Activated CD4-positive, alpha-beta T cell treated with anti-CD3 and anti-CD28 coated beads for 36 hours (primary cell): ENCODE measurements at regions not wholly inside any gene's neighbourhood (a gene's known extent, or its start where the extent isn't known, plus 50 kb on each side); places are given as distances from the start of the nearest gene placed in this dataset.
"Not testable (repeated sequence)": the region's sequence is repeated elsewhere in the genome, so short reads cannot be mapped to it uniquely, and the experiment has no call there.

Experiments used
- ATAC-seq: fragments of 200-7000 bp; cut with Tn5 transposase; one replicate; pipeline ENCODE4 v1.10.0; 2021; ENCODE audit warnings: mild to moderate bottlenecking, moderate library complexity
- CTCF ChIA-PET: fragments of 350-600 bp; sonication (Branson Sonifier 250); formaldehyde crosslinking; loops from one replicate; lab custom pipeline; 2021; ENCODE audit warnings: antibody characterized with exemption; lab: Charles Lee
- POLR2A ChIA-PET: fragments of 350-600 bp; sonication (Branson Sonifier 250); formaldehyde crosslinking; loops from one replicate; lab custom pipeline; 2021; ENCODE audit warnings: antibody characterized with exemption, inconsistent platforms; lab: Charles Lee
- DNase-seq: peaks from one replicate; pipeline ENCODE4 v3.0.0-alpha.2; 2020
- H3K27ac Mint-ChIP-seq: one replicate; pipeline ENCODE4 v1.8.0; 2021; ENCODE audit warnings: mixed read lengths
- H3K27me3 Mint-ChIP-seq: one replicate; pipeline ENCODE4 v1.8.0; 2021; ENCODE audit warnings: mixed read lengths
- H3K36me3 Mint-ChIP-seq: one replicate; pipeline ENCODE4 v1.8.0; 2021; ENCODE audit warnings: low read depth, mixed read lengths
- H3K4me1 Mint-ChIP-seq: one replicate; pipeline ENCODE4 v1.8.0; 2021; ENCODE audit warnings: mixed read lengths
- H3K4me3 Mint-ChIP-seq: one replicate; pipeline ENCODE4 v1.8.0; 2021; ENCODE audit warnings: mild to moderate bottlenecking, moderate library complexity, mixed read lengths
- H3K9me3 Mint-ChIP-seq: one replicate; pipeline ENCODE4 v1.8.0; 2021; ENCODE audit warnings: low read depth, mixed read lengths
- intact Hi-C, 2 experiments: fragments of 100-400 bp; cut with DNase I in 1 of 2; cut with micrococcal nuclease in 1 of 2; formaldehyde crosslinking; loops; one replicate each; pipeline versions ENCODE4 v1.14.2 to v1.15.1; 2022 to 2024; cut with DNase I, micrococcal nuclease

- Mint-ChIP-seq H3K27ac (no peak overlapping the region), H3K27me3 (no peaks in the 10 kb centered on the region), H3K4me1 (no peaks in the 10 kb centered on the region), H3K36me3 (no peaks in the 10 kb centered on the region), H3K9me3 (no peaks in the 10 kb centered on the region), H3K4me3 (no peak overlapping the region)
- intact Hi-C loops = no loop called here
- ChIA-PET POLR2A (no interaction called here), CTCF (interaction anchor here (0.5 to 0.6 kb wide), 2 partner anchors 15 to 72 kb away, joined by 3 read pairs; no protein-coding TSS in a partner anchor)
- DNase-seq (no peak), ATAC-seq (no peak)
Observed at GRCh38 chr10:86579883-86580520, 58.4 kb upstream of the WAPL start.

GRCh38 chr10:86580521-86580891 is 58.9 kb upstream of the WAPL start:
- DNase-seq (no peak), ATAC-seq (no peak)
- Mint-ChIP-seq H3K9me3 (no peaks in the 10 kb centered on the region), H3K4me3 (no peak overlapping the region), H3K36me3 (no peaks in the 10 kb centered on the region), H3K27ac (no peak overlapping the region), H3K4me1 (peaks cover 2% of the 10 kb centered on the region), H3K27me3 (no peaks in the 10 kb centered on the region)
- CTCF ChIA-PET = interaction anchor here (0.6 kb wide), 1 partner anchor 72 kb away, joined by 3 read pairs; no protein-coding TSS in a partner anchor
- POLR2A ChIA-PET = interaction anchor here (0.6 kb wide), 1 partner anchor 181 kb away, joined by 3 read pairs; no protein-coding TSS in a partner anchor
- intact Hi-C loops = no loop called here

- Mint-ChIP-seq H3K27me3 (no peaks in the 10 kb centered on the region), H3K4me3 (no peak overlapping the region), H3K36me3 (no peaks in the 10 kb centered on the region), H3K9me3 (no peaks in the 10 kb centered on the region), H3K4me1 (peaks cover 2% of the 10 kb centered on the region), H3K27ac (no peak overlapping the region)
- ATAC-seq (peak; percentile 67), DNase-seq (peak; percentile 54)
- CTCF ChIA-PET = interaction anchor here (0.6 to 3.0 kb wide), 7 partner anchors 24 to 202 kb away, joined by 3 to 50 read pairs (median 4); no protein-coding TSS in a partner anchor
- POLR2A ChIA-PET = no interaction called here
- intact Hi-C loops = loop anchor here in 1 of 2 experiments (2.0 kb wide), 1 partner anchor 59 kb away; no protein-coding TSS in a partner anchor
Observed at GRCh38 chr10:86583983-86584382, 62.4 kb upstream of the WAPL start.

- Mint-ChIP-seq H3K4me3 (no peak overlapping the region), H3K27ac (no peak overlapping the region), H3K36me3 (no peaks in the 10 kb centered on the region), H3K4me1 (peaks cover 2% of the 10 kb centered on the region), H3K9me3 (no peaks in the 10 kb centered on the region), H3K27me3 (no peaks in the 10 kb centered on the region)
- ATAC-seq = peak; percentile 98
- ChIA-PET POLR2A (interaction anchor here (1.0 kb wide), 1 partner anchor 185 kb away, joined by 7 read pairs; no protein-coding TSS in a partner anchor), CTCF (interaction anchor here (0.5 to 3.0 kb wide), 20 partner anchors 10 to 1652 kb away, joined by 3 to 50 read pairs (median 3); no protein-coding TSS in a partner anchor)
- peak; percentile 85 for DNase-seq
- intact Hi-C loops = loop anchor here (1.0 to 5.0 kb wide), 6 partner anchors 60 to 483 kb away; partner anchors contain the start of gene WAPL (in 1 of the 2)
Observed at GRCh38 chr10:86585037-86585929, 63.7 kb upstream of the WAPL start.

- H3K27ac Mint-ChIP-seq = no peak overlapping the region
- intact Hi-C loops = loop anchor here in 1 of 2 experiments (5.0 kb wide), 2 partner anchors 324 to 484 kb away; no protein-coding TSS in a partner anchor
- ATAC-seq (no peak), DNase-seq (no peak)
- peaks cover 2% of the 10 kb centered on the region for H3K4me1 Mint-ChIP-seq
- H3K36me3 Mint-ChIP-seq = no peaks in the 10 kb centered on the region
- no peaks in the 10 kb centered on the region for H3K27me3 Mint-ChIP-seq
- H3K4me3 Mint-ChIP-seq = no peak overlapping the region
- H3K9me3 Mint-ChIP-seq = no peaks in the 10 kb centered on the region
- CTCF ChIA-PET = interaction anchor here (0.9 to 1.3 kb wide), 2 partner anchors 96 to 187 kb away, joined by 3 to 5 read pairs; no protein-coding TSS in a partner anchor
- POLR2A ChIA-PET = no interaction called here
Observed at GRCh38 chr10:86586516-86586915, 64.9 kb upstream of the WAPL start.

DNA sequence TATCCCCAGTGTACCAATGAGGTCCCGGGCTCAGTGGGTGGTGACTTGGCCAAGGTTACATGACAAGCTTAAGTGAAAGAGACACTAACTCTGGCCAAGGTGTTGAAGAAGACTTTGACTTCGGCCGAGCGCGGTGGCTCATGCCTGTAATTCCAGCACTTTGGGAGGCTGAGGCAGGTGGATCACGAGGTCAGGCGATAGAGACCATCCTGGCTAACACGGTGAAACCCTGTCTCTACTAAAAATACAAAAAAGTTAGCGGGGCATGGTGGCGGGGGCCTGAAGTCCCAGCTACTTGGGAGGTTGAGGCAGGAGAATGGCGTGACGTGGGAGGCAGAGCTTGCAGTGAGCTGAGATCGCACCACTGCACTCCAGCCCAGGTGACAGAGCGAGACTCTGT is 65.6 kb upstream of the OPN4 start:
- H3K9me3 Mint-ChIP-seq, POLR2A ChIA-PET, H3K36me3 Mint-ChIP-seq, H3K27me3 Mint-ChIP-seq, DNase-seq, H3K27ac Mint-ChIP-seq, H3K4me3 Mint-ChIP-seq, ATAC-seq, H3K4me1 Mint-ChIP-seq: not testable (repeated sequence)
- intact Hi-C loops = loop anchor here in 1 of 2 experiments (5.0 kb wide), 2 partner anchors 326 to 486 kb away; no protein-coding TSS in a partner anchor
- CTCF ChIA-PET = interaction anchor here (1.2 kb wide), 1 partner anchor 189 kb away, joined by 3 read pairs; no protein-coding TSS in a partner anchor

- Mint-ChIP-seq H3K4me1 (no peaks in the 10 kb centered on the region), H3K4me3 (no peak overlapping the region), H3K9me3 (no peaks in the 10 kb centered on the region), H3K27me3 (no peaks in the 10 kb centered on the region), H3K27ac (no peak overlapping the region), H3K36me3 (no peaks in the 10 kb centered on the region)
- ChIA-PET CTCF (no interaction called here), POLR2A (no interaction called here)
- intact Hi-C loops = no loop called here
- DNase-seq = no peak
- no peak for ATAC-seq
Observed at GRCh38 chr10:86591436-86591835, 62.9 kb upstream of the OPN4 start.

GRCh38 chr10:86592413-86592812 is 61.9 kb upstream of the OPN4 start:
- intact Hi-C loops = no loop called here
- no peak overlapping the region for H3K27ac Mint-ChIP-seq
- ChIA-PET POLR2A (no interaction called here), CTCF (interaction anchor here (0.7 kb wide), 1 partner anchor 93 kb away, joined by 4 read pairs; no protein-coding TSS in a partner anchor)
- DNase-seq (no peak), ATAC-seq (no peak)
- no peaks in the 10 kb centered on the region for H3K27me3 Mint-ChIP-seq
- no peaks in the 10 kb centered on the region for H3K4me1 Mint-ChIP-seq
- no peak overlapping the region for H3K4me3 Mint-ChIP-seq
- H3K36me3 Mint-ChIP-seq = no peaks in the 10 kb centered on the region
- H3K9me3 Mint-ChIP-seq = no peaks in the 10 kb centered on the region

DNA sequence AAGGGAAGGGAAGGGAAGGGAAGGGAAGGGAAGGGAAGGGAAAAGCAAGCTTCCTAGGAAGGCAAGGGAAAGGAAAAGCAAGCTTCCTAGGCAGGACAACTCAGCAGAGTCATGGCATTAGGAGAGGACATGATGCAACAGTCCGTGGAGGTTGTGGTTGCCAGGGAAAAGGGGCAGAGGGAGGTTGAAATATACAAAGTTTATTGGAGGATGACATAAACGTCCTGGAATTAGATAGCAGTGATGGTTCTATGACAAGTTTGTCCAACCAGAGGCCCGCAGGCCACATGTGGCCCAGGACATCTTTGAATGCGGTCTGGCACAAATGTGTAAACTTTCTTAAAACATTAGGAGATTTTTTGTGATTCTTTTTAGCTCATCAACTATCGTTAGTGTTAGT is 59.8 kb upstream of the OPN4 start:
- H3K4me3 Mint-ChIP-seq = no peak overlapping the region
- ChIA-PET POLR2A (no interaction called here), CTCF (interaction anchor here (0.8 to 1.7 kb wide), 2 partner anchors 9 to 18 kb away, joined by 3 to 4 read pairs; no protein-coding TSS in a partner anchor)
- no peaks in the 10 kb centered on the region for H3K9me3 Mint-ChIP-seq
- intact Hi-C loops = no loop called here
- DNase-seq (no peak), ATAC-seq (no peak)
- no peaks in the 10 kb centered on the region for H3K27me3 Mint-ChIP-seq
- no peaks in the 10 kb centered on the region for H3K4me1 Mint-ChIP-seq
- no peak overlapping the region for H3K27ac Mint-ChIP-seq
- no peaks in the 10 kb centered on the region for H3K36me3 Mint-ChIP-seq

DNA sequence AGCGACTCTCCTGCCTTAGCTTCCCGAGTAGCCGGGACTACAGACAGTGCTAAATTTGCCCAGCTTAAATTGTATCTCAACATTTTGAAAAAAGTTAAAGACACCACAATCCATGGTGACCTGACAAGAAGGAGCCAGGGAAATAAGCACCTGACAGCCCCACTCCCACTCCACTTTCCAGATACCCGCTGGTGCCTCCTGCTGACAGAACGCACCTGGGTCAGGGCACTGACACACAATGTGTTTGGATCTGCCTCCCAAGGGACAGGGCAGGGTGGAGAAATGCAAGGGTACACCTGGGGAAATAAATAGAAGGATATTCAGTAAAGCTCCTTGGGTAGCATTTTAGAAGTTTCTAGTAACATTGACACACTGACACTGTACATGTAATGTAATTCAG is 58.9 kb upstream of the OPN4 start:
- Mint-ChIP-seq H3K27ac (no peak overlapping the region), H3K4me3 (no peak overlapping the region), H3K4me1 (no peaks in the 10 kb centered on the region), H3K9me3 (no peaks in the 10 kb centered on the region), H3K36me3 (no peaks in the 10 kb centered on the region), H3K27me3 (no peaks in the 10 kb centered on the region)
- ChIA-PET CTCF (interaction anchor here (1.0 to 1.7 kb wide), 2 partner anchors 10 to 195 kb away, joined by 4 to 6 read pairs; no protein-coding TSS in a partner anchor), POLR2A (no interaction called here)
- DNase-seq = no peak
- intact Hi-C loops = no loop called here
- ATAC-seq = no peak

GRCh38 chr10:86596266-86596665 is 58.1 kb upstream of the OPN4 start:
- ChIA-PET POLR2A (no interaction called here), CTCF (interaction anchor here (0.6 to 1.7 kb wide), 4 partner anchors 11 to 221 kb away, joined by 3 to 9 read pairs (median 4); no protein-coding TSS in a partner anchor)
- ATAC-seq (no peak), DNase-seq (no peak)
- Mint-ChIP-seq H3K27me3 (no peaks in the 10 kb centered on the region), H3K9me3 (no peaks in the 10 kb centered on the region), H3K4me1 (no peaks in the 10 kb centered on the region), H3K4me3 (no peak overlapping the region), H3K27ac (no peak overlapping the region), H3K36me3 (no peaks in the 10 kb centered on the region)
- intact Hi-C loops = no loop called here
